NCI-H446 (cell line): ENCODE measurements at regions not wholly inside any gene's neighbourhood (a gene's known extent, or its start where the extent isn't known, plus 50 kb on each side); places are given as distances from the start of the nearest gene placed in this dataset.
"Not testable (repeated sequence)": the region's sequence is repeated elsewhere in the genome, so short reads cannot be mapped to it uniquely, and the experiment has no call there.

ENCODE experiments used
- DNase-seq, 2 experiments: peaks; one replicate each; lab custom pipeline; 2025; lab: John Stamatoyannopoulos, UW

- no peak for DNase-seq
Observed at GRCh38 chr3:115252679-115253078, 105.6 kb upstream of the ZBTB20 start.

GRCh38 chr3:115254492-115255196 is 107.6 kb upstream of the ZBTB20 start:
- no peak for DNase-seq

GRCh38 chr3:115255197-115255585 is 108.1 kb upstream of the ZBTB20 start:
- no peak for DNase-seq

- DNase-seq = no peak
Observed at GRCh38 chr3:115270849-115271248, 123.8 kb upstream of the ZBTB20 start.

GRCh38 chr3:115272036-115272824 is 125.1 kb upstream of the ZBTB20 start:
- DNase-seq = peak; percentile 25 to 88

GRCh38 chr3:115275896-115276295 is 128.8 kb upstream of the ZBTB20 start:
- DNase-seq = no peak

GRCh38 chr3:115279939-115280338 is 132.9 kb upstream of the ZBTB20 start:
- no peak for DNase-seq

- no peak for DNase-seq
Observed at GRCh38 chr3:115280506-115280905, 133.4 kb upstream of the ZBTB20 start.

GRCh38 chr3:115281697-115282675 is 134.9 kb upstream of the ZBTB20 start:
- DNase-seq = no peak

GRCh38 chr3:115284980-115285379 is 137.9 kb upstream of the ZBTB20 start:
- DNase-seq = no peak

GRCh38 chr3:115286529-115287197 is 139.6 kb upstream of the ZBTB20 start:
- DNase-seq = no peak

- DNase-seq = no peak
Observed at GRCh38 chr3:115287198-115287597, 140.1 kb upstream of the ZBTB20 start.

GRCh38 chr3:115292131-115292530 is 145.0 kb upstream of the ZBTB20 start:
- DNase-seq = peak; percentile 49 to 79

- no peak for DNase-seq
Observed at GRCh38 chr3:115292677-115293165, 145.6 kb upstream of the ZBTB20 start.

- peak in 1 of 2 experiments; percentile 31 for DNase-seq
Observed at GRCh38 chr3:115293321-115293720, 146.2 kb upstream of the ZBTB20 start.

GRCh38 chr3:115301364-115301860 is 154.3 kb upstream of the ZBTB20 start:
- no peak for DNase-seq

GRCh38 chr3:115317953-115318352 is 170.9 kb upstream of the ZBTB20 start:
- not testable (repeated sequence) for DNase-seq

GRCh38 chr3:115321400-115321805 is 174.3 kb upstream of the ZBTB20 start:
- peak in 1 of 2 experiments; percentile 30 for DNase-seq

GRCh38 chr3:115322901-115323300 is 175.8 kb upstream of the ZBTB20 start:
- peak in 1 of 2 experiments; percentile 75 for DNase-seq

GRCh38 chr3:115323380-115323779 is 176.3 kb upstream of the ZBTB20 start:
- DNase-seq = peak in 1 of 2 experiments; percentile 56

- DNase-seq = no peak
Observed at GRCh38 chr3:115324056-115324455, 177.0 kb upstream of the ZBTB20 start.
